GM12873 (cell line): ENCODE measurements at regions not wholly inside any gene's neighbourhood (a gene's known extent, or its start where the extent isn't known, plus 50 kb on each side); places are given as distances from the start of the nearest gene placed in this dataset.

Experiments used
- TF ChIP-seq, protein P1 (sequence below): IDR thresholded peaks from 2 replicates; pipeline ENCODE4 v1.5.1; 2012; ENCODE audit warnings: low read depth, mild to moderate bottlenecking, moderate library complexity, low read length, control low read depth; ENCODE audit not compliant: insufficient read depth; ENCODE audit errors: missing control alignments

DNA sequence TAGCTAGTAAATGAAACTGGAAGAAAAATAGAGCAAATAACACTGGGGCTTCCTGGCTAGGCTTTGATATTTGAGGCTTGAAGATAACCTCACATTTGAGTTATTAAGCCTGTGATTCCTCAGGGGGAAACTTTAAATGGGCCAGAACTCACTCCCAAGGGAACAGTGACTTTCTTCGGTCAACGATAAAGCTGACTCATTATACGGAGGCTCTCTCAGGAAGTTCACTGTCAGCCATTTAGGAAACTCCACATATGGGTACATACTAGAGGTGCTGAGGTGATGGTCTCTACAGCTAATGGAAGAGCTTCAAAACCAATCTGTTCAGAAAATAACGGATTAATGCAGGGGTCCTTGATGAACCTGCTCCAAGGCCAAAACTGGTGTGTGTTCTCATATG lies 120.8 kb downstream of the SH2D1A start:
- TF ChIP-seq, protein P1, sequence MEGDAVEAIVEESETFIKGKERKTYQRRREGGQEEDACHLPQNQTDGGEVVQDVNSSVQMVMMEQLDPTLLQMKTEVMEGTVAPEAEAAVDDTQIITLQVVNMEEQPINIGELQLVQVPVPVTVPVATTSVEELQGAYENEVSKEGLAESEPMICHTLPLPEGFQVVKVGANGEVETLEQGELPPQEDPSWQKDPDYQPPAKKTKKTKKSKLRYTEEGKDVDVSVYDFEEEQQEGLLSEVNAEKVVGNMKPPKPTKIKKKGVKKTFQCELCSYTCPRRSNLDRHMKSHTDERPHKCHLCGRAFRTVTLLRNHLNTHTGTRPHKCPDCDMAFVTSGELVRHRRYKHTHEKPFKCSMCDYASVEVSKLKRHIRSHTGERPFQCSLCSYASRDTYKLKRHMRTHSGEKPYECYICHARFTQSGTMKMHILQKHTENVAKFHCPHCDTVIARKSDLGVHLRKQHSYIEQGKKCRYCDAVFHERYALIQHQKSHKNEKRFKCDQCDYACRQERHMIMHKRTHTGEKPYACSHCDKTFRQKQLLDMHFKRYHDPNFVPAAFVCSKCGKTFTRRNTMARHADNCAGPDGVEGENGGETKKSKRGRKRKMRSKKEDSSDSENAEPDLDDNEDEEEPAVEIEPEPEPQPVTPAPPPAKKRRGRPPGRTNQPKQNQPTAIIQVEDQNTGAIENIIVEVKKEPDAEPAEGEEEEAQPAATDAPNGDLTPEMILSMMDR = no peak

DNA sequence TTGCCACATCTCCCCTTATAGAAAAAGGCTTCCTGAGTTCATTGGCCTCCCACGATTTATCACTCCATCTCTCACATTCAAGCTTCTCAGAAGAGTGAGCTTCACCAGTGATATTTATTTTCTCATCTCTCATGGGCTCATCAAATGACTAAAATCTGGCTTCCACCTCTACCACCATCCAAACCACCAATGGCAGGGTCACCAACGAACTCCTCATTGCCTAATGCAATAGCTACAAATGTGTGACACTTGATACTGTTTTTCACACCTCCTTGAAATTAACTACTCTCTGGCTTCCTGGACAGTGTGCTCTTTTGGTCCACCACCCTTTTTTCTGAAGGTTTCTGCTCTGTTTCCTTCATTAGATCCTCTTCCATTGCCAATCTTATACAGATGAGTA lies 129.0 kb downstream of the SH2D1A start:
- TF ChIP-seq, protein P1 = no peak

DNA sequence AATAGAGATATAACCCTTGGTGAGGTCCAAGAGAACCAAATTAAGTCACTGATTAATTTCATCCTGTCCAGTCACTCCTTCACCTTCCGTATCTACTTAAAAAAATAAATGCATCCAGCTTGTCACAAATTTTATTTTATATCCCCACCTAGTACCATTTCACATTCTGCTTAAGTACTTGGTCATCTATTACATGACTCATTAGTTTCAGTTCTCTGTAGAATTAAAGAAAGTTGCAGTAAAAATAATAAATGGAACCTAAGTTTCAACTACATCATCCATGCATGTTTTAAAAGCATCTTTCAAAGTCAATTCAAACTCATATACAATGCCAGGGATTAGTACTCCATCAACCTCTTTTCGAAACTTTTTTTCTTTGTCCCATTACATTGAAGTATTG lies 130.2 kb downstream of the SH2D1A start:
- TF ChIP-seq, protein P1 = no peak

DNA sequence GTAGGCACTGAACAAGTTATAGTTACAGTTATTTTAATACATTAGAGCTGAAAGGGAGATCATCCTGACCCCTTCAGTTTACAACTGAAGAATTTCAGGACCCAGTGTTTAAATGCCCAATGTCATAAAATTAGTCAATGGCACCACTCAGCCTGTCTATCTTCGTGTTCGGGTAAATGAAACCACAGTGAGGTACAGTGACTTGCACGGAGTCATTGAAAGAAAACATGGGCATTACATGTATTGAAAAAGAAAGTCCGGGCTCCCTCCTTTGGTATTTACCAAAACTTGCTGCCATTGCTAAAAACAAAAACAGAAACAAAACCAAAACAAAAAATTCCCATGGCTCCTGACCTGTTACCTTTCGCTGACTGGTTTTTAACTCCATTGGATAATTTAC lies 131.7 kb downstream of the SH2D1A start:
- TF ChIP-seq, protein P1 = no peak

DNA sequence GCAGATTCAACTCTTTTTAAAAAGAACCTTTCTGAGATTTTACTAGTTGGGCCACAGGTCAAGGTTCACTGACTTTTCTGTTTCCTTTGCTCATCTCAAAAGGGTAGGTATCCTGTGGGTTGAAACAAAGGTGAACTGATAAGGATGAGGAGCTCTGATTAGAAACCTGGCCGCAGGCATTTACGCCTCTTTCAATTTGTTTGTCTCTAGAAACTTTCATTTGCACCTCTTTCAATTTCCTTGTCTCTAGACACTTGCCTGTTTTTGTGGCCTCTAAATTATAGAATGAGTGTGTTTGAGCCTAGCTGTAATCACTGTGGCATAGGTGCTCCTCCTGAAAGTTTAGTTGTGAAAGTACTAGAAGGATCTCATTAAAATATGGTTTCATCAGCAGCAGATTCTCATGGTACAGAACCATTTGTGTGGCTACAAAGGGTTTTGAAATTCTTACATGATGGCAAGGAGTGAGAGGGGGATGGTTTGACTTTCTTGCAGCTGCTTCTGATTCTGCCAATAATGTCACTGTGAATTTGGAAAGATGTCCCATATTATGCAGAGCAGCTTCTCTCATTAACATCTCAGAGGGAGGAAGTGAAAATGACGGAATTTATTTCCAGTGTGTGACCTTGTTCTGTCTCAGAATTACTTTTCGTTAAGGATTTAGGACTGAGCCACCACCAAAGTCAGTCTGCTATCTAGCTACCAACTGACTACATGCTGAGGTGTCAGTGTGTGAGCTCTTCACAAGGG lies 142.2 kb downstream of the SH2D1A start:
- TF ChIP-seq, protein P1 = no peak

DNA sequence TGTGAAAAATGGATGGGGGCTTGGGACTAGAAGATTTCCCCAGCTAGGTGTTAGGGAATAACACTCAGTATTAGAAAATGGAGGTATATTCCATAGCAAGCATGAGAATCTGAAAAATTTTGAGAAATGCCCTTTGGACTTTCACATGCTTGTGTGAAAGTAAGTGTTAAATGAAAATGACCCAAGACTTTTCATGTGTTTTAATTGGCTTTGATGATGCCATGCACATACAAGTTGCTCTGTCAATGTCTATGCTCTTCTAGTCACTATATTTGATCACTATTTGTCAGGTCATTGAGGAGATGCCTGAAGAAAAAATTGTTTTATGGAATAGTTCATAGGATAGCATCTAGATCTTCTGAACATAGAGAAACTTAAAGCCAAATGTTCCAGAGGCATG lies 147.6 kb downstream of the SH2D1A start:
- TF ChIP-seq, protein P1 = no peak

DNA sequence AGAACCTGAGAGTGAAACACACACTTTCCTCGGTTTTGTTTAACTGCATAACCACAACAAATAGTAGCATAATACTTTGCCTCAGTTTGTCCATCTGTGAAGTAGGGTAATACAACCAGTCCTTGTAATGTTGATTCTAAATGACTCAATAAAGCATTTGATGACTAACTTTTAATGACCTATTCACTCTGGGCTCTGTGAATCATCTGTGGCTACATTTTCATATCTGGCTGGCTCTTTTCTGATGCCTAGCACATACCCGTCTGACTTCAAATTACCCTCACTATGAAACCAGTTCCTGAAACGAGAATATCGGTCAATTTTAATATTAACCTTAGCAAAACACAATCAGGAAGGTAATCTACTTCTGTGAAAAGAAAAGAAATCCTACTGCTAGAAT lies 151.0 kb downstream of the SH2D1A start:
- TF ChIP-seq, protein P1 = no peak
